Natural killer cell (primary cell): ENCODE measurements at regions not wholly inside any gene's neighbourhood (a gene's known extent, or its start where the extent isn't known, plus 50 kb on each side); places are given as distances from the start of the nearest gene placed in this dataset.

Source experiments
- ATAC-seq, 3 donors: fragments of 150-1000 bp in 2 of 3; fragments of 200-7000 bp in 1 of 3; cut with Tn5 transposase; 1 replicate in 1 of 3; 2 replicates in 2 of 3; pipeline ENCODE4 v1.10.0; 2021; ENCODE audit warnings: mild to moderate bottlenecking in 2 of 3, moderate library complexity in 2 of 3
- DNase-seq, 2 donors: peaks; one replicate each; pipeline versions ENCODE4 v3.0.0 to v3.0.0-alpha.2; 2013 to 2021; ENCODE audit warnings: mixed read lengths in 1 of 2
- H3K27ac ChIP-seq: one replicate; pipeline ENCODE4 v1.5.1; 2013; ENCODE audit warnings: mild to moderate bottlenecking, low read length
- H3K27me3 ChIP-seq: one replicate; pipeline ENCODE4 v1.6.1; 2013; ENCODE audit warnings: low read length; ENCODE audit not compliant: control insufficient read depth, insufficient read depth
- H3K36me3 ChIP-seq: one replicate; pipeline ENCODE4 v1.6.1; 2013; ENCODE audit warnings: low read length; ENCODE audit not compliant: control insufficient read depth, insufficient read depth
- H3K4me1 ChIP-seq: one replicate; pipeline ENCODE4 v1.6.1; 2013; ENCODE audit warnings: low read length; ENCODE audit not compliant: control insufficient read depth, insufficient read depth
- H3K4me3 ChIP-seq: one replicate; pipeline ENCODE4 v1.5.1; 2013; ENCODE audit warnings: low read length
- H3K9me3 ChIP-seq: one replicate; pipeline ENCODE4 v1.6.1; 2013; ENCODE audit warnings: low read length; ENCODE audit not compliant: control insufficient read depth, insufficient read depth
- H3K27ac Mint-ChIP-seq, 2 donors: one replicate each; pipeline ENCODE4 v1.8.0; 2022; ENCODE audit warnings: mild to moderate bottlenecking in 2 of 2, mixed read lengths in 2 of 2, moderate library complexity in 1 of 2
- H3K27me3 Mint-ChIP-seq, 2 donors: one replicate each; pipeline ENCODE4 v1.8.0; 2022; ENCODE audit warnings: low read depth in 2 of 2, mixed read lengths in 2 of 2
- H3K36me3 Mint-ChIP-seq: one replicate; pipeline ENCODE4 v1.8.0; 2022; ENCODE audit warnings: mixed read lengths
- H3K4me1 Mint-ChIP-seq, 2 donors: one replicate each; pipeline ENCODE4 v1.8.0; 2022; ENCODE audit warnings: mixed read lengths in 2 of 2
- H3K4me3 Mint-ChIP-seq: one replicate; pipeline ENCODE4 v1.8.0; 2022; ENCODE audit warnings: mild to moderate bottlenecking, moderate library complexity, mixed read lengths
- H3K9me3 Mint-ChIP-seq, 2 donors: one replicate each; pipeline ENCODE4 v1.8.0; 2022; ENCODE audit warnings: mixed read lengths in 2 of 2
- CTCF ChIP-seq: fragments of 200-600 bp; IDR thresholded peaks from one replicate; pipeline ENCODE4 v1.8.0; 2022; ENCODE audit warnings: antibody characterized with exemption
- WGBS: methylation state at CpG from one replicate; pipeline ENCODE4 v1.1.7; 2013; ENCODE audit warnings: missing lambda C conversion rate; ENCODE audit not compliant: insufficient coverage; 5-methylcytosine and 5-hydroxymethylcytosine counted together
- intact Hi-C: fragments of 100-400 bp; cut with micrococcal nuclease; formaldehyde crosslinking; loops from one replicate; pipeline ENCODE4 v1.14.2; 2022

DNA sequence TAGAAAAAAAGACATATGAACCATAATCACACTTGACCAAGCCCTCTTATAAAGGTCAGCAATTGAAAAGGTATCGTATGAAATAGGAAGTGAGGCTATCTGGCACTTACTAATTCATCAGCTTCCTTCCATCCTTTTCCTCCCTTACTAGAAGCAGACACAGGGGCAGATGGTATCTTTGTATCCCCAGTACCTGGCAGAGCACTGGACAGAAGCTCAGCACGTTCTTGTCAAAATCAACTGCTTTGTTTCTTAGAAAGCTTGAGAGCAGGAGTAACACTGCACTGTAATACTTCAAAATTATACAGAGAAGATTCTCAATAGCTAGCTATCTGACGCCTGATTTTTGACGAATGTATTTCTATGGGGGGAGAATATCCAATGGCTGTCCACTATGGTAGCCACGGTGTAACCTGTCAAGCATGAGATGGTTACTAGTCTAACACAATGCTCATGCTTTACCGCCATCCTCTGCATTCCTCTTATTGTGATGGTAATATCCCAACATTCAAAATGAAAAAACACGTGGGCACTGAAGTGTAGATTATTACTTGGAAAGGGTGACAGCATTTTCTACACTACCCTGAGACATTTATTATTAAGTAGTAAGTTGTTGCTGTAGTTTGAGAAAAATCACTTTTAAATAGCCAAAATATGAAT, 175.6 kb downstream of the SIPA1L2 start:
- DNase-seq (no peak), ATAC-seq (no peak)
- Mint-ChIP-seq H3K27ac (no peak overlapping the region), H3K4me1 (peaks cover 27 to 33% of the 10 kb centered on the region in 2 donors), H3K36me3 (no peaks in the 10 kb centered on the region), H3K9me3 (no peaks in the 10 kb centered on the region), H3K27me3 (no peaks in the 10 kb centered on the region), H3K4me3 (no peak overlapping the region)
- Histone ChIP-seq H3K4me1 (peaks cover under 1% of the 10 kb centered on the region), H3K36me3 (no peaks in the 10 kb centered on the region), H3K9me3 (no peaks in the 10 kb centered on the region), H3K27me3 (no peaks in the 10 kb centered on the region), H3K4me3 (no peak overlapping the region), H3K27ac (no peak overlapping the region)
- no peak for TF ChIP-seq CTCF
- 77% methylated on average over 2 of the region's 7 CpGs for WGBS
- intact Hi-C loops = no loop called here

DNA sequence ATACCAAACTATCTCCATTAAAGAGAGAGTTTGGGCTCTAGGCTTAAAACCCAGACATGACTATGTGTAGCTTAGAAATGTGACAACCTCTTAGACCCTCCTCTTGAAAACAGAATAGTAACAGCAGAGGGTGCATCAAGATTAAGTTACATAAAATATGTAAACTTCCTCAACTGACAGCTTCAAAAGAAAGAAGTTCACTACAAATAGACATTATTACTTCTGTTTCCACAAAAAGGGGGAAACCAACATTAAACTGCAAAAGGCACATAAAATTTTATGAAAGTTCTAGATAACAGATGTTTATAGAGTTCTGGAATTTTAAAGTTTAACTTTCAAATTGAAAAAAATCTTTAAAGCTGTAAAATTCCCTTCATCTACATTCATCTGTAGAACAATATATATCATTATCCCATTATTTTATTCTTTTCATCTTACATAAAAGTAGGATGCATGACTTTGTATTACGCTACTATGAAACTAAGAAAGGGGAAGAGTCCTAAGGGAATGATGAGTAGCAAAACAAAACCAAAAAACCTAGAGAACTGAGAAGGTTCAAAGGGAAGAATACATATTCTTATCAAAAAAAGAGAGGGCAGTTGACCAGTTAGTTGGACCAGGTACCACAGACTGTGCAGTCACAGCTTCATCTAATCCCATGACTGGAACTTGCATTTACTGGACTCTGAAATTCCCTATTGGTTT, 177.0 kb downstream of the SIPA1L2 start:
- Mint-ChIP-seq H3K27ac (no peak overlapping the region), H3K9me3 (no peaks in the 10 kb centered on the region), H3K4me3 (no peak overlapping the region), H3K4me1 (peaks cover 12 to 20% of the 10 kb centered on the region in 2 donors), H3K36me3 (no peaks in the 10 kb centered on the region), H3K27me3 (no peaks in the 10 kb centered on the region)
- no peaks in the 10 kb centered on the region for H3K4me1 ChIP-seq
- ATAC-seq (no peak), DNase-seq (no peak)
- intact Hi-C loops = no loop called here
- H3K9me3 ChIP-seq = no peaks in the 10 kb centered on the region
- no peaks in the 10 kb centered on the region for H3K36me3 ChIP-seq
- no peak overlapping the region for H3K27ac ChIP-seq
- no CpG with 5 or more reads among the region's 1 CpG for WGBS
- no peak overlapping the region for H3K4me3 ChIP-seq
- no peaks in the 10 kb centered on the region for H3K27me3 ChIP-seq
- no peak for TF ChIP-seq CTCF

- Histone ChIP-seq H3K4me1 (no peaks in the 10 kb centered on the region), H3K4me3 (no peak overlapping the region), H3K36me3 (no peaks in the 10 kb centered on the region), H3K27me3 (no peaks in the 10 kb centered on the region), H3K9me3 (no peaks in the 10 kb centered on the region), H3K27ac (no peak overlapping the region)
- WGBS = 60% methylated on average over 3 of the region's 3 CpGs
- TF ChIP-seq CTCF = no peak
- ATAC-seq = no peak
- Mint-ChIP-seq H3K4me3 (no peak overlapping the region), H3K9me3 (no peaks in the 10 kb centered on the region), H3K36me3 (no peaks in the 10 kb centered on the region), H3K27ac (no peak overlapping the region), H3K4me1 (peaks cover 6 to 13% of the 10 kb centered on the region in 2 donors), H3K27me3 (no peaks in the 10 kb centered on the region)
- intact Hi-C loops = no loop called here
- DNase-seq = no peak
These were observed 177.8 kb downstream of the SIPA1L2 start for GRCh38 chr1:232452117-232452516.
